SK-N-MC (cell line): ENCODE measurements at regions not wholly inside any gene's neighbourhood (a gene's known extent, or its start where the extent isn't known, plus 50 kb on each side); places are given as distances from the start of the nearest gene placed in this dataset.
"Not testable (repeated sequence)": the region's sequence is repeated elsewhere in the genome, so short reads cannot be mapped to it uniquely, and the experiment has no call there.

ENCODE experiments used
- DNase-seq: peaks from one replicate; pipeline ENCODE4 v3.0.0-alpha.2; 2011; ENCODE audit warnings: low read depth, low spot score
- H3K27ac ChIP-seq: fragments of 200-600 bp; sonication (generic); 2 replicates; pipeline ENCODE4 v1.5.1; 2016; ENCODE audit warnings: mixed run types
- H3K36me3 ChIP-seq: fragments of 200-600 bp; sonication (generic); 2 replicates; pipeline ENCODE4 v1.6.1; 2017; ENCODE audit warnings: antibody characterized with exemption, low read length, mixed read lengths; ENCODE audit not compliant: insufficient read depth
- H3K4me3 ChIP-seq: fragments of 200-600 bp; sonication (generic); 2 replicates; pipeline ENCODE4 v1.5.1; 2016
- H3K9ac ChIP-seq: fragments of 200-600 bp; sonication (generic); 2 replicates; pipeline ENCODE4 v1.8.0; 2017; ENCODE audit warnings: mixed run types, mixed read lengths; ENCODE audit not compliant: insufficient read length
- H3K9me3 ChIP-seq: fragments of 200-600 bp; sonication (generic); 2 replicates; pipeline ENCODE4 v1.6.1; 2017; ENCODE audit warnings: low read depth, mild to moderate bottlenecking, antibody characterized with exemption, low read length, moderate library complexity, mixed read lengths
- EZH2 ChIP-seq: fragments of 200-600 bp; sonication (generic); IDR thresholded peaks from one replicate; pipeline ENCODE4 v1.6.1; 2017; ENCODE audit warnings: antibody characterized with exemption
- FOXP2 ChIP-seq: optimal IDR thresholded peaks from 2 replicates; pipeline ENCODE3; 2011; ENCODE audit warnings: mild to moderate bottlenecking, moderate library complexity; ENCODE audit not compliant: insufficient read depth; ENCODE audit errors: extremely low read length, control extremely low read depth
- POLR2AphosphoS5 ChIP-seq: IDR thresholded peaks from 2 replicates; pipeline ENCODE4 v1.6.1; 2012; ENCODE audit warnings: mild to moderate bottlenecking, low read depth, low read length, borderline replicate concordance

DNA sequence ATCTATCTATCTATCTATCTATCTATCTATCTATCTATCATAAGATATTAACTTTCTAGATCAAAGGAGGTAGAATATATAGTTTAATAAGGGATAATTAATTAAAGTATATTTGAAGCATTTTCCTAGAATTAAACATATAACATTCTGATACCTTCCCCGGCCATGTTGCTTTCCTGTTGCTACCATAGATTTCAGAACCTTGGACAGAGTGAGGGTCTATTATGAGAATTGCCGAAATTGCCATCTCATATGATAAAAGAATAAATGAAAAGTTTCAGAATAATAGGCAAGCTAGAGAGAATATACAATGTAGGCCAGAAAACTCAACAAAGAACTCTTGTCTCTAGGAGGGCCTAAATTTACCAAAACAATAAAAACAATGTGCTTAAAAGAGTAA is 706.1 kb upstream of the TMPRSS15 start:
- Histone ChIP-seq H3K36me3 (no peaks in the 10 kb centered on the region), H3K9me3 (no peaks in the 10 kb centered on the region), H3K9ac (no peak overlapping the region), H3K27ac (no peak overlapping the region), H3K4me3 (no peak overlapping the region)
- no peak for DNase-seq
- TF ChIP-seq POLR2AphosphoS5 (no peak), EZH2 (no peak), FOXP2 (no peak)

DNA sequence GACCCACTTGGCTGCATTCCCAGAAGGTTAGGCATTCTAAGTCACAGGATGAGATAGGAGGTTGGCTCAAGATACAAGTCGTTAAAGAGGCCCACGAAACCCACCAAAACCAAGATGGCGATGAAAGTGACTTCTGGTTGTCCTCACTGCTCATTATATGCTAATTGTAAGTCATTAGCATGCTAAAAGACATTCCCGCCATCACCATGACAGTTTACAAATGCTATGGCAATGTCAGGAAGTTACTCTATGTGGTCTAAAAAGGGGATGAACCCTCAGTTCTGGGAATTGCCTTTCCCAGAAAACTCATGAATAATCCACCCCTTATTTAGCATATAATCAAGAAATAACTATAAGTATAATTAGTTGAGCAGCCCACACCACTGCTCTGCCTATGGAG is 715.7 kb upstream of the TMPRSS15 start:
- not testable (repeated sequence) for H3K36me3 ChIP-seq, H3K4me3 ChIP-seq, DNase-seq, H3K27ac ChIP-seq, H3K9ac ChIP-seq, H3K9me3 ChIP-seq

DNA sequence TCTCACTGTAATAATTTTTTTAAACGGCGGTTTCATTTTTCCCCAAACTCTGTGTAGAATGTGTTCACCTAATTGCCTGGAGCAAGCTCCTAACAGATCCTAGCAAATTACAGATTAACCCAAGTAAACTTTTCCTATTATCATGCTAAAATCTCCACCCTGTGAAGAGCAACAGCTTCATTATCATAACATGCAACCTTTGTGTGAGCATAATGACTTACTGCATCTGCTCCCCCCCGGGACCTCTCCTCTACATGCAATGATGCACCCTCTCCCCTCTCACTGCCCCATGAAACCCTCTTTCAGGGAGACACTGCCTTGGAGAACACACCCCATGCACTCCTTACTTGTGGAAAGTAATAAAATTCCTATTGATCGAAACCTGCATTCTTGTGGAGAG is 717.0 kb upstream of the TMPRSS15 start:
- H3K36me3 ChIP-seq, result no peaks in the 10 kb centered on the region
- H3K4me3 ChIP-seq, result no peak overlapping the region
- no peak overlapping the region for H3K9ac ChIP-seq
- DNase-seq, result no peak
- H3K9me3 ChIP-seq, result no peaks in the 10 kb centered on the region
- TF ChIP-seq POLR2AphosphoS5, result no peak
- no peak for TF ChIP-seq EZH2
- no peak overlapping the region for H3K27ac ChIP-seq

DNA sequence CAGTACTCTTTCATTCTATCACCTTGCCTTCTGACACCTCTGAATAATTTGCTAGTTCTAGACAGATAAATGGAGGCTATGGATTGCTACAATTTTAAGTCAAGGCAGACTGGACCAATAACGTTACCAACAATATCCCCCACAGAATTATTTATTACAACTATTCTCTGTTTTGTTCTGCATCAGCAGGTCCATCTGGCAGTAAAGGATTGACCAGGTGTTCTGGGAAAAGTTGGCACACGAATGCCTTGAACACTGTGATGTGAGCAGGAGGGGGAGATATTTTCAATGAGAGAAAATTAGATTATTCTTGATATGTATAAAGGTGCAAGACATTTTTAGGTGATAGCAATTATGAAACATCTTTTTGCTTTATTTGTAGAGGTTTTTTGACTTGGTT is 718.8 kb upstream of the TMPRSS15 start:
- Histone ChIP-seq H3K9me3 (no peaks in the 10 kb centered on the region), H3K36me3 (no peaks in the 10 kb centered on the region), H3K27ac (no peak overlapping the region), H3K9ac (no peak overlapping the region), H3K4me3 (no peak overlapping the region)
- no peak for DNase-seq
- TF ChIP-seq EZH2, result no peak
- TF ChIP-seq FOXP2, result no peak
- TF ChIP-seq POLR2AphosphoS5, result no peak

DNA sequence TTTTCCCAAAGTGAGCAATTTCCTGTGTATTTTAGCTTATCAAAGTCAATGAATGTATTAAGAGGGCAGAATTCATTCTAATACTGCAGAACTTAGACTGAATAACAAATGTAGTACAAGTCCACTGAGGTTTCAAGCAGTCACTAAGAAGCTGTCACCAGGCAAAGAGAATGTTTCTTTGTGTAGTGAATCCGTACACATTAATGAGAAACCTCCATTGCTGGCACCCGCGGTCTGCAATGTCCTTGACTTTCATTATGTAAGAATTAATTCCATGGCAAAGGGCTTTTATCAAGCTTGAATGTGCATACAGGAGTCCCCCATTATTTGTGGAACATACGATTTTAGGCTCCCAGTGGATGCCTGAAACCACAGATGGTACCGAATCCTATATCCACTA is 719.5 kb upstream of the TMPRSS15 start:
- no peak for DNase-seq
- Histone ChIP-seq H3K9me3 (no peaks in the 10 kb centered on the region), H3K27ac (no peak overlapping the region), H3K36me3 (no peaks in the 10 kb centered on the region), H3K9ac (no peak overlapping the region), H3K4me3 (no peak overlapping the region)
- TF ChIP-seq POLR2AphosphoS5, result no peak

DNA sequence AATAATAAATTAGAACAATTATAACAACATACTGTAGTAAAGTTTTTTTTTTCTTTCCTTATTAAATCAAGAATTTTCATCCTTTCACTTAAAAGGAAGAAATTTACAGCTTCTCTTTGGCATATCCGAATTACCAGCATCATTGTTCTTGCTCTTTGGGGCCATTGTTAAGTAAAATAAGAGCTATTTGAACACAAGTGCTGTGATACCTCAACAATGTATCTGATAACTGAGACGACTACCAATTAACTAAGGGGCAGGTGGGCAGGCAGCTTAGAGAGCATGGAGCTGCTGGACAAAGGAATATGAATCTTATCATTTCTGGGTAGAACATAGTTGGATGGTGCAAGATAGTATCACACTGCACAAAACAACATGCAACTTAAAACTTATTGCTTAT is 719.9 kb upstream of the TMPRSS15 start:
- no peak for TF ChIP-seq FOXP2
- no peak for TF ChIP-seq EZH2
- TF ChIP-seq POLR2AphosphoS5, result no peak
- no peak for DNase-seq
- H3K9ac ChIP-seq, result no peak overlapping the region
- no peak overlapping the region for H3K4me3 ChIP-seq
- no peak overlapping the region for H3K27ac ChIP-seq
- H3K9me3 ChIP-seq, result no peaks in the 10 kb centered on the region
- no peaks in the 10 kb centered on the region for H3K36me3 ChIP-seq

DNA sequence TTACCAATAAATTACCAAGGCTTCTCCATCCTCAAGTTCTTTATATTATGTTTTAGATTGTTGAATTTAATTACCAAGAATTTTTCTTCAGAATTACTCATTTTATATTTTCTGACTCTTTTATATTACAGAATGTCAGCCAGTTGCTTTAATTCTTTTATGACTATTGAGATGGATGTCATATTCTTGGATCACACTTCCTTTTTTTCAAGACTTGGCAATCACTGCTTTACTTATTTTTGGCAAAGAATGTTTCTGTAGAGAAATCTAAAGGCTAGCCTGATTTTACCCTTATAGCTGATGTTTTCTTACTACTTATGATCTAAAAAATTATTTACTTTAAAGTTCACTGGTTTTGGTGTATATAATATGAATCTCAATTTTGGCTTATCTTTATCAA is 721.1 kb upstream of the TMPRSS15 start:
- no peak overlapping the region for H3K27ac ChIP-seq
- DNase-seq, result no peak
- TF ChIP-seq POLR2AphosphoS5 (no peak), FOXP2 (no peak), EZH2 (no peak)

DNA sequence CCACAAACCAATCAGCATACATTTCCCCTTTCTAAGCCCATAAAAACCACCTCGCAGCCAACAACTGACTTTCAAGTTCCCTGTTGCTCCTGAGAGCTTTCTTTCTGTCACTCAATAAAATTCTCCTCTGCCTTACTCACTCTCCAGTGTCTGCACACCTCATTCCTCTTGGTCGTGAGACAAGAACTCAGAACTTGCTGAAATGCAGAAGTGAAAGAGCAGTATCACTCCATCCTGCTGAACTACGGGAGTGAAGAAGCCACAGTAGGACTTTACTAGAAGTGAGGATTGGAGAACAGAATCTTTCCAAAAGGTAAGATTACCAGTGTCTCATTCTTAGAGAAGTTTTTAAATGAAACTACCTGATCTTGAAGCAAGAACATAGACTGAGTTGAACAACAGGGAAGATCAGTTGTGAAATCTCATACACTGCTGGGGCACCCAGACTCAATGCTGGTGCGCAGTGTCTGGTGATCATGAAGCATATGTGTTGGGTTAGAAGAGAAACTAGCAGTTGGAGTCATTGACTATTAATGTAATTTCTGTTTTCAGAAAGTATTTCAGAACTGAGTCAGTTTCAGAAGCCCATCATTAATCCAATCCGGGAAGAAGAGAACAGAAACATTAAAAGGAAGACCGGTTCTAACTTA is 726.9 kb upstream of the TMPRSS15 start:
- Histone ChIP-seq H3K27ac (no peak overlapping the region), H3K9me3 (no peaks in the 10 kb centered on the region), H3K36me3 (no peaks in the 10 kb centered on the region), H3K4me3 (no peak overlapping the region), H3K9ac (no peak overlapping the region)
- TF ChIP-seq FOXP2 (no peak), POLR2AphosphoS5 (no peak), EZH2 (no peak)
- no peak for DNase-seq

More for the DNA sequence above, 721.1 kb upstream of the TMPRSS15 start:
- Histone ChIP-seq H3K9me3 (no peaks in the 10 kb centered on the region), H3K36me3 (no peaks in the 10 kb centered on the region), H3K4me3 (no peak overlapping the region), H3K9ac (no peak overlapping the region)

GRCh38 chr21:19141511-19141910 is 737.9 kb upstream of the TMPRSS15 start:
- Histone ChIP-seq H3K27ac (no peak overlapping the region), H3K36me3 (no peaks in the 10 kb centered on the region), H3K9me3 (no peaks in the 10 kb centered on the region), H3K4me3 (no peak overlapping the region), H3K9ac (no peak overlapping the region)
- no peak for DNase-seq
- no peak for TF ChIP-seq FOXP2
- no peak for TF ChIP-seq POLR2AphosphoS5
- no peak for TF ChIP-seq EZH2
